IPS-18c (cell line): ENCODE measurements at regions not wholly inside any gene's neighbourhood (a gene's known extent, or its start where the extent isn't known, plus 50 kb on each side); places are given as distances from the start of the nearest gene placed in this dataset.

Experiments
- H3K4me3 ChIP-seq: 2 replicates; pipeline ENCODE4 v1.7.0; 2013; ENCODE audit warnings: low read depth, mild to moderate bottlenecking, low read length, moderate library complexity; ENCODE audit not compliant: insufficient read depth
- H3K9me3 ChIP-seq: one replicate; pipeline ENCODE4 v1.6.1; 2013; ENCODE audit warnings: mild to moderate bottlenecking, low read length, moderate library complexity; ENCODE audit not compliant: control insufficient read depth, insufficient read depth

DNA sequence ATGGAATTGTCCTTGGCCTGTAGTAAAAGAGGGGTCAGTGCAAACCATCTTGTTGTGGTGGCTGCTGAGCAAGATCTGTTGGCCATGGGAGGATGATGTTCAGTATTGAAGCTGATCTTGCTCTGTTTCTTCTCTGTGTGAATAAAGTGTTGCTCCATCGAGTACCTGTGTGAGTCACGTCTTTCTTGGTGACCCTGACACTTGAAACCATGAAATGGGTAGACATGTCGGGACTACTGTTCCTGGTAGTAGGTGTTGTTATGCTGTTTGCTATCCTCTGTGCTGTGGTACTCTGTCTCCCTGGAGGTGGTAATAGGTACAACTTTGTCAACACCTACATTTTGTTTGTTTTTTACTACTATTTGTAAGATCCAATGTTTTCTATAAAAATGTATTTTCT, 330.6 kb downstream of the MDFIC start:
- H3K9me3 ChIP-seq: no peaks in the 10 kb centered on the region
- no peak overlapping the region for H3K4me3 ChIP-seq

- Histone ChIP-seq H3K4me3 (no peak overlapping the region), H3K9me3 (no peaks in the 10 kb centered on the region)
These were observed 327.2 kb downstream of the MDFIC start for GRCh38 chr7:115249080-115249479.

GRCh38 chr7:115241151-115241550, 319.3 kb downstream of the MDFIC start:
- no peak overlapping the region for H3K4me3 ChIP-seq
- H3K9me3 ChIP-seq: no peaks in the 10 kb centered on the region

GRCh38 chr7:115240242-115240641, 318.3 kb downstream of the MDFIC start:
- no peaks in the 10 kb centered on the region for H3K9me3 ChIP-seq
- H3K4me3 ChIP-seq: no peak overlapping the region

DNA sequence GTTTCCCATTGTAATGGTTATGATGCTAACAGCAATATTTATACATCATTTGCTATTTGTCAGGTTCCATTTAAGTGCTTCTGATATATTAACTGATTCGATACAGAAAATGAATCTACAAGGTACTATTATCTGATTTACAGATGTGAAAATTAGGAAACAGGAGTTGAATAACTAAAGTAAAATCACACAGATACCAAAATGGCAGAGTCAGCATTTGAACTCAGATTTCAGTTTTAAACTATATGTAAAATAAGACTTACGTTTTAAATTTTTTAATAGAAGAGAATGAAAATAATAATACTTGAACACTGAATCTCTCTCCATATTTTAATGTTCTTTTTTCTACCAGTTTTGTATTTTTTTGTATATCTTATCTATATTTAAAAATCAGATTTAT, 313.2 kb downstream of the MDFIC start:
- no peaks in the 10 kb centered on the region for H3K9me3 ChIP-seq
- H3K4me3 ChIP-seq: no peak overlapping the region

- H3K4me3 ChIP-seq: no peak overlapping the region
- no peaks in the 10 kb centered on the region for H3K9me3 ChIP-seq
These were observed 311.9 kb downstream of the MDFIC start for GRCh38 chr7:115233809-115234208.

- no peaks in the 10 kb centered on the region for H3K9me3 ChIP-seq
- no peak overlapping the region for H3K4me3 ChIP-seq
These were observed 310.1 kb downstream of the MDFIC start for GRCh38 chr7:115232041-115232440.

- Histone ChIP-seq H3K9me3 (no peaks in the 10 kb centered on the region), H3K4me3 (no peak overlapping the region)
These were observed 309.1 kb downstream of the MDFIC start for GRCh38 chr7:115230882-115231571.

DNA sequence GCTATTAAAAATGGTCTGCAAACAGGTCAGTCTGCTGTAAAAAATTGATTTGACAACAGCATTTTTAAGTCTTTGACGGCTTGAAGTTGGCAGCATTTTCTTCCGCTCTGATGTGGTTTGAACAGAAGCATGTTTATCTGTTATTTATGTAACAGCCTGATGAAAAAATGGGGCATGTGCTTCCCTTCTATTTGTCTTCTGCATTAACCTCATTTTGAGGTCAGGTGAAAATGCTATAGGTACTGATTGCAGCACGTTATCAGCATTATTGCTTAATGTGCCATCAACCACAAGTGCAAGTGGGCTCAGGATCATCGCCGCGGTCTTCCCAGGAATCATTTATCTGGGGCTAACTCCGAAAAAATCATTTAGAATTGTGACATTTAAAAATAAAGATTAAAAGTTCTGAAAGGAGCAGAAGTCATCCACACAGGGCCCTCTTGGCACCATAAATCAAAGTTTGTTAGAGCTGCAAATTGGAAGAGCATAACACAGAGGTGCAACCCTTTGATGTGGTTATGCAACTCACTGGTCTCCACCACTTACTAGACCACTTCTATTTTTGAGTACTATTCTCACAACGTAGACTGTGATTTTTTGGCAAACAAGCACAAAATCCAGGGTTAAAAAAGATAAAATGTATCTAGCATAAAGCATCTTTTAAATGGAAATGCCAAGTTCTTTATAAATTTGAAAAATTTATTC, 307.7 kb downstream of the MDFIC start:
- H3K9me3 ChIP-seq: no peaks in the 10 kb centered on the region
- H3K4me3 ChIP-seq: no peak overlapping the region

DNA sequence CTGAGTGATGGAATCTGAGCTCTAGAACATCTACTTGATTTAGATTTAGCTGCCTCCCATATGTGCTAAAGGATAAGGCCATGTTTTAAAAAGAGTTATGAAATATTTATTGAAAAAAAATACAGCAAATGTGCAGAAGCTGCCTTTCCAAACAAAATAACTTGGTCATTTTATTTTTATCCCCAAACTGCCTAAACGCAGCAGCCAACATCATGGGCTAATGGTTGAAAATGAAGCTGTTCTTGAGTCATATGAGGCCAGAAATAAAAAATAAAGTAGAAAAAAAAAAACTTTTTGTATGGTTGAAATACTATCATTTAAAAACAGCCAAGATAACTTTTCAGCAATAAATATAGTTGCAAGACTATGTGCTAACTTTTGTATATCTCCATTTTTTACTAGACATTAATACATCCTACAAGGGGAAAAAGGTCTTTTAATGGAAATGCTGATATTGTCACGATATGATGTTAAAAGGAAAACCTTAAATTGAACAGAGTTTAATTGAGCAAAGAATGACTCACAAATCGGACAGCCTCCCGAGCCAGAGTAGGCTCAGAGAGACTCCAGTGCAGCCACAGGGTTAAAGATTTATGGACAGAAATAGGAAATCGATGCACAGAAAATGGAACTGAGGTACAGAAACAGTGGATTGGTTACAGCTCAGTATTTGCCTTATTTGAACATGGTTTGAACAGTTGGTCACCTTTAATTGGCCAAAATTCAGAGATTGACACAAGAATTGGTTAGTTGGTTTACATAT, 305.8 kb downstream of the MDFIC start:
- Histone ChIP-seq H3K4me3 (no peak overlapping the region), H3K9me3 (no peaks in the 10 kb centered on the region)

- no peak overlapping the region for H3K4me3 ChIP-seq
These were observed 304.5 kb downstream of the MDFIC start for GRCh38 chr7:115226410-115226809.

DNA sequence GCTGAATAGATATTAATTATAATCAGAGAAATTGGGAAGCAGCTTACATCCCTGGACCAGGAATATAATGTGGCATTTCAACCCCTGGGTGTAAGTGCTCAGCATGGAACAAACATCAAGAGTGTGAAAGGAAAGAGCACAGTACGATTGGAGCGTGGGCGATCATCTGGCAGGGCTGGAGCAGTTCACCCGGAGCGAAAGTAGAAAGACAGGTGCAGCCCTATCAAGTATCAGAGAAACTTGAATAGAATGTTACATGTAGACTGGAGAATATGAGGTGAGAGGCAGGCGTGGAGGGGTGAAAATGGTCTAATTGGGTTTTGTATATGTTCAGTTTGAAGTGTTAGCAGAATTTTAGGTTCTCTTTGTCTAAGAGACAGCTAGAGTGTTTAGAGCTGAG, 303.0 kb downstream of the MDFIC start:
- 0 out of 2 replicates have a peak overlapping the region, but pooled peaks have one; percentile 17 for H3K4me3 ChIP-seq
- H3K9me3 ChIP-seq: no peaks in the 10 kb centered on the region

More at GRCh38 chr7:115226410-115226809, 304.5 kb downstream of the MDFIC start:
- no peaks in the 10 kb centered on the region for H3K9me3 ChIP-seq

DNA sequence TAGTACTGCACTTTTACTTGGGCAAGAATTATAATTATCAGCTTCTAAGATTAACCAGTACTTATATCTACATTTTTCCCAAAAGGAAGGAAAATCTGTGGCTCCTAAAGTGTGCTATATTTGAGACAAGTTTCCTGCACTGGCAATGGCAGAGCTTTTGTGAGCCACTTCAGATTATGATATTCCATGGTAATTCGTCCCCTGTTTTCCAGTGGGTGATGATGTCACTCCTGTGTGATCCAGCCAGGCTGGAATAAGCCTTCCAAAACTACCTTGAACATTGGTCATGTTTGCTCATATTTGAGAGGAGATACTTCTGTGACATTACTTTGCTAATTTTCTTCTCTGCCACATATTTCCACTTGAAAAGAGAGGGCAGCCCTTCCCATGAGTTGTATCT, 302.1 kb downstream of the MDFIC start:
- Histone ChIP-seq H3K9me3 (no peaks in the 10 kb centered on the region), H3K4me3 (no peak overlapping the region)

DNA sequence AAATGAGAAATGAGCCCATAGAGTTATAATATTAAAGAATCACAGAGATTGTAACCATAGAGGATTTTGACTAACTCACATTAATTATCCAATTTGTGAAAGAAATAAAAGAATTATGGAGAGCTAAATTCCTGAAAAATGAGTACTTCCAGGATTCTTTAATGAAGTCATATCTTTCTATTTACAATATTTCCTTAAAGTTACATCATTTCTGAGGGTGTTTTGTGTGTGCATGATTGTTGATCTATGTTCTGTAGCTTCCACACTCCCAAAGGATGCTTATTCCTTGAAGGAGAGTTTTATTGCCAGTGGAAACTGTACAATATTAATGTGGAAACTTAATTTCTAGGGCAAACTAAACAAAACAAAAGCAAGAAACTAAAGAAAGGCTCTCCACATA, 299.6 kb downstream of the MDFIC start:
- H3K4me3 ChIP-seq: no peak overlapping the region
- no peaks in the 10 kb centered on the region for H3K9me3 ChIP-seq

DNA sequence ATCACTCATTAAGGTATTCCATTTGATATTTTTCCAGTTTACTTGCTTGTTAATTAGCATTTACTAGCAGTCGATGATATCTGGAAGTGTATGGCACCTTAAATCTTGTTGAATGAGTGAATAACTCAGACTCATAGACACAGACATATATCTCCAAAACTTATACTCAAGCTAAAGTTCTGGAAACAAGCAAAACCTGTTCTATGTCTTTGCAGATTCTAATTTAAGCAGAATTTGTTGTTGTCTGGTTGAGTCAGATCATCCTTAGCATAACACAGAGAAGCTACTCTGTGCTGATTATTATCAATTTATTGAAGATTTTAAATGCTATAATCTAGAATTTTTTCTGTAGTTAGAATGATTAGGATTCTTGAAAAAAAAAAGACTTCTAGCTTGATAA, 296.2 kb downstream of the MDFIC start:
- Histone ChIP-seq H3K4me3 (no peak overlapping the region), H3K9me3 (no peaks in the 10 kb centered on the region)

- Histone ChIP-seq H3K9me3 (no peaks in the 10 kb centered on the region), H3K4me3 (no peak overlapping the region)
These were observed 295.5 kb downstream of the MDFIC start for GRCh38 chr7:115217373-115217772.

- Histone ChIP-seq H3K4me3 (no peak overlapping the region), H3K9me3 (no peaks in the 10 kb centered on the region)
These were observed 294.8 kb downstream of the MDFIC start for GRCh38 chr7:115216652-115217051.

GRCh38 chr7:115211171-115211570, 289.3 kb downstream of the MDFIC start:
- Histone ChIP-seq H3K9me3 (no peaks in the 10 kb centered on the region), H3K4me3 (no peak overlapping the region)
